ENCODE measurements at regions not wholly inside any gene's neighbourhood (a gene's known extent, or its start where the extent isn't known, plus 50 kb on each side); places are given as distances from the start of the nearest gene placed in this dataset.

GRCh38 chr5:174483411-174483810, 241.0 kb upstream of the MSX2 start:
- Histone ChIP-seq H3K4me1 (ENCODE audit: control insufficient read depth, insufficient read depth, low read length) (no peaks in the 10 kb centered on the region), H3K27ac (ENCODE audit: low read depth, low read length) (no peak overlapping the region), H3K36me3 (ENCODE audit: control insufficient read depth, insufficient read depth, low read length) (no peaks in the 10 kb centered on the region), H3K9ac (ENCODE audit: extremely low read depth, low read length, poor library complexity, severe bottlenecking) (no peak overlapping the region), H3K9me3 (ENCODE audit: control insufficient read depth, low read length) (peaks cover 36% of the 10 kb centered on the region), H3K4me3 (ENCODE audit: low read length) (no peak overlapping the region), H3K27me3 (ENCODE audit: control insufficient read depth, insufficient read depth, low read length, poor library complexity, severe bottlenecking) (no peaks in the 10 kb centered on the region)
- Mint-ChIP-seq H3K4me3 (no peak overlapping the region), H3K9me3 (peaks cover 28% of the 10 kb centered on the region), H3K4me1 (peaks cover 4% of the 10 kb centered on the region), H3K27ac (no peak overlapping the region), H3K36me3 (ENCODE audit: low read depth) (no peaks in the 10 kb centered on the region), H3K27me3 (ENCODE audit: insufficient read depth) (peaks cover 22% of the 10 kb centered on the region)
- TF ChIP-seq CTCF (conservative IDR thresholded peaks at IDR 0.05) = no peak
- DNase-seq = no peak
- 93 to 100% methylated on average over 3 to 4 of the region's 4 CpGs for WGBS, 2 experiments (ENCODE audit: insufficient coverage in 1 of 2, insufficient read length in 1 of 2)

GRCh38 chr5:174489215-174489614, 235.2 kb upstream of the MSX2 start:
- H3K27me3 Mint-ChIP-seq (ENCODE audit: insufficient read depth) = peaks cover 15% of the 10 kb centered on the region
- peaks cover 15% of the 10 kb centered on the region for H3K9me3 ChIP-seq (ENCODE audit: control insufficient read depth, low read length)
- no peak overlapping the region for H3K27ac Mint-ChIP-seq
- no peak overlapping the region for H3K9ac ChIP-seq (ENCODE audit: extremely low read depth, low read length, poor library complexity, severe bottlenecking)
- no peak overlapping the region for H3K4me3 Mint-ChIP-seq
- no peak for TF ChIP-seq CTCF (conservative IDR thresholded peaks at IDR 0.05)
- no peak overlapping the region for H3K27ac ChIP-seq (ENCODE audit: low read depth, low read length)
- H3K9me3 Mint-ChIP-seq = peaks cover 11% of the 10 kb centered on the region
- peaks cover 6% of the 10 kb centered on the region for H3K4me1 ChIP-seq (ENCODE audit: control insufficient read depth, insufficient read depth, low read length)
- no peaks in the 10 kb centered on the region for H3K36me3 ChIP-seq (ENCODE audit: control insufficient read depth, insufficient read depth, low read length)
- no peak for DNase-seq
- no peaks in the 10 kb centered on the region for H3K27me3 ChIP-seq (ENCODE audit: control insufficient read depth, insufficient read depth, low read length, poor library complexity, severe bottlenecking)
- H3K4me1 Mint-ChIP-seq = peaks cover 14% of the 10 kb centered on the region
- no peak overlapping the region for H3K4me3 ChIP-seq (ENCODE audit: low read length)
- H3K36me3 Mint-ChIP-seq (ENCODE audit: low read depth) = no peaks in the 10 kb centered on the region
- WGBS, 2 experiments (ENCODE audit: insufficient coverage in 1 of 2, insufficient read length in 1 of 2) = 92 to 100% methylated on average over 3 of the region's 3 CpGs

GRCh38 chr5:174489920-174490597, 234.3 kb upstream of the MSX2 start:
- Histone ChIP-seq H3K4me1 (ENCODE audit: control insufficient read depth, insufficient read depth, low read length) (peaks cover 8% of the 10 kb centered on the region), H3K36me3 (ENCODE audit: control insufficient read depth, insufficient read depth, low read length) (no peaks in the 10 kb centered on the region), H3K27me3 (ENCODE audit: control insufficient read depth, insufficient read depth, low read length, poor library complexity, severe bottlenecking) (no peaks in the 10 kb centered on the region), H3K9ac (ENCODE audit: extremely low read depth, low read length, poor library complexity, severe bottlenecking) (no peak overlapping the region), H3K4me3 (ENCODE audit: low read length) (no peak overlapping the region), H3K9me3 (ENCODE audit: control insufficient read depth, low read length) (peaks cover 7% of the 10 kb centered on the region), H3K27ac (ENCODE audit: low read depth, low read length) (no peak overlapping the region)
- Mint-ChIP-seq H3K4me3 (no peak overlapping the region), H3K27ac (no peak overlapping the region), H3K27me3 (ENCODE audit: insufficient read depth) (peaks cover 13% of the 10 kb centered on the region), H3K9me3 (peaks cover 3% of the 10 kb centered on the region), H3K4me1 (peaks cover 18% of the 10 kb centered on the region), H3K36me3 (ENCODE audit: low read depth) (no peaks in the 10 kb centered on the region)
- 92 to 99% methylated on average over 9 of the region's 9 CpGs for WGBS, 2 experiments (ENCODE audit: insufficient coverage in 1 of 2, insufficient read length in 1 of 2)
- no peak for DNase-seq
- no peak for TF ChIP-seq CTCF (conservative IDR thresholded peaks at IDR 0.05)

All from endodermal cell (in vitro differentiated cells).